B cell (primary cell): ENCODE measurements at regions not wholly inside any gene's neighbourhood (a gene's known extent, or its start where the extent isn't known, plus 50 kb on each side); places are given as distances from the start of the nearest gene placed in this dataset.

Experiments
- CTCF ChIP-seq: fragments of 200-600 bp; IDR thresholded peaks from one replicate; pipeline ENCODE4 v1.8.0; 2022; ENCODE audit warnings: antibody characterized with exemption, mild to moderate bottlenecking
- EZH2 ChIP-seq: IDR thresholded peaks from 2 replicates; pipeline ENCODE4 v1.6.1; 2012; ENCODE audit warnings: borderline replicate concordance, low read depth, mild to moderate bottlenecking, moderate library complexity, low read length; ENCODE audit not compliant: insufficient read depth, poor library complexity, severe bottlenecking

- peak; percentile 70 for TF ChIP-seq CTCF
- TF ChIP-seq EZH2: no peak
Observed at GRCh38 chr15:69523010-69524001, 70.7 kb downstream of the RPLP1 start.
